ENCODE measurements at regions not wholly inside any gene's neighbourhood (a gene's known extent, or its start where the extent isn't known, plus 50 kb on each side); places are given as distances from the start of the nearest gene placed in this dataset.
"Not testable (repeated sequence)": the region's sequence is repeated elsewhere in the genome, so short reads cannot be mapped to it uniquely, and the experiment has no call there.

GRCh38 chr5:77924081-77924480 lies 147.9 kb upstream of the TBCA start:
- no peak for TF ChIP-seq POLR2A (IDR thresholded peaks at IDR 0.05; ENCODE audit: low read depth, low read length)
- DNase-seq (ENCODE audit: insufficient read length, low spot score) = no peak
- FAIRE-seq = no peak

GRCh38 chr5:77923666-77924065 lies 147.5 kb upstream of the TBCA start:
- no peak for FAIRE-seq
- no peak for TF ChIP-seq POLR2A (IDR thresholded peaks at IDR 0.05; ENCODE audit: low read depth, low read length)
- DNase-seq (ENCODE audit: insufficient read length, low spot score) = no peak

GRCh38 chr5:77921094-77921768 lies 145.1 kb upstream of the TBCA start:
- DNase-seq (ENCODE audit: insufficient read length, low spot score) (no peak), FAIRE-seq (no peak)
- no peak for TF ChIP-seq POLR2A (IDR thresholded peaks at IDR 0.05; ENCODE audit: low read depth, low read length)

- FAIRE-seq (no peak), DNase-seq (ENCODE audit: insufficient read length, low spot score) (no peak)
- TF ChIP-seq POLR2A (IDR thresholded peaks at IDR 0.05; ENCODE audit: low read depth, low read length) = no peak
Observed at GRCh38 chr5:77920359-77921058, 144.4 kb upstream of the TBCA start.

- no peak for DNase-seq (ENCODE audit: insufficient read length, low spot score)
Observed at GRCh38 chr5:77915346-77915745, 139.2 kb upstream of the TBCA start.

GRCh38 chr5:77912721-77913120 lies 136.6 kb upstream of the TBCA start:
- no peak for FAIRE-seq
- TF ChIP-seq POLR2A (IDR thresholded peaks at IDR 0.05; ENCODE audit: low read depth, low read length) = no peak
- no peak for DNase-seq (ENCODE audit: insufficient read length, low spot score)

More at GRCh38 chr5:77915346-77915745, 139.2 kb upstream of the TBCA start:
- TF ChIP-seq POLR2A (IDR thresholded peaks at IDR 0.05; ENCODE audit: low read depth, low read length) = no peak
- FAIRE-seq = no peak

GRCh38 chr5:77910602-77911188 lies 134.6 kb upstream of the TBCA start:
- DNase-seq (ENCODE audit: insufficient read length, low spot score) (no peak), FAIRE-seq (no peak)
- no peak for TF ChIP-seq POLR2A (IDR thresholded peaks at IDR 0.05; ENCODE audit: low read depth, low read length)

GRCh38 chr5:77909237-77909636 lies 133.1 kb upstream of the TBCA start:
- DNase-seq (ENCODE audit: insufficient read length, low spot score) (no peak), FAIRE-seq (no peak)
- no peak for TF ChIP-seq POLR2A (IDR thresholded peaks at IDR 0.05; ENCODE audit: low read depth, low read length)

GRCh38 chr5:77908787-77909186 lies 132.6 kb upstream of the TBCA start:
- FAIRE-seq = no peak
- TF ChIP-seq POLR2A (IDR thresholded peaks at IDR 0.05; ENCODE audit: low read depth, low read length) = no peak

GRCh38 chr5:77907786-77908185 lies 131.6 kb upstream of the TBCA start:
- no peak for TF ChIP-seq POLR2A (IDR thresholded peaks at IDR 0.05; ENCODE audit: low read depth, low read length)
- no peak for FAIRE-seq
- DNase-seq (ENCODE audit: insufficient read length, low spot score) = no peak

More at GRCh38 chr5:77908787-77909186, 132.6 kb upstream of the TBCA start:
- DNase-seq (ENCODE audit: insufficient read length, low spot score) = no peak

GRCh38 chr5:77906806-77907205 lies 130.7 kb upstream of the TBCA start:
- DNase-seq (ENCODE audit: insufficient read length, low spot score) (no peak), FAIRE-seq (no peak)
- TF ChIP-seq POLR2A (IDR thresholded peaks at IDR 0.05; ENCODE audit: low read depth, low read length) = no peak

- no peak for FAIRE-seq
- no peak for DNase-seq (ENCODE audit: insufficient read length, low spot score)
- no peak for TF ChIP-seq POLR2A (IDR thresholded peaks at IDR 0.05; ENCODE audit: low read depth, low read length)
Observed at GRCh38 chr5:77904362-77904761, 128.2 kb upstream of the TBCA start.

- DNase-seq (ENCODE audit: insufficient read length, low spot score) (no peak), FAIRE-seq (no peak)
- no peak for TF ChIP-seq POLR2A (IDR thresholded peaks at IDR 0.05; ENCODE audit: low read depth, low read length)
Observed at GRCh38 chr5:77900691-77901090, 124.6 kb upstream of the TBCA start.

GRCh38 chr5:77898385-77898784 lies 122.2 kb upstream of the TBCA start:
- no peak for TF ChIP-seq POLR2A (IDR thresholded peaks at IDR 0.05; ENCODE audit: low read depth, low read length)
- FAIRE-seq (no peak), DNase-seq (ENCODE audit: insufficient read length, low spot score) (no peak)

- TF ChIP-seq POLR2A (IDR thresholded peaks at IDR 0.05; ENCODE audit: low read depth, low read length) = no peak
- DNase-seq (ENCODE audit: insufficient read length, low spot score) (no peak), FAIRE-seq (no peak)
Observed at GRCh38 chr5:77896338-77896737, 120.2 kb upstream of the TBCA start.

GRCh38 chr5:77894103-77894502 lies 118.0 kb upstream of the TBCA start:
- not testable (repeated sequence) for DNase-seq (ENCODE audit: insufficient read length, low spot score); FAIRE-seq

Measured in H54 (cell line).